ENCODE measurements at regions not wholly inside any gene's neighbourhood (a gene's known extent, or its start where the extent isn't known, plus 50 kb on each side); places are given as distances from the start of the nearest gene placed in this dataset.
"Not testable (repeated sequence)": the region's sequence is repeated elsewhere in the genome, so short reads cannot be mapped to it uniquely, and the experiment has no call there.

- no peak overlapping the region for H3K27ac ChIP-seq
- no peaks in the 10 kb centered on the region for H3K9me3 ChIP-seq (replicated peaks in 1 of 11)
- no peak overlapping the region for H3K4me3 ChIP-seq
- H3K4me2 ChIP-seq = no peak overlapping the region
- peaks cover 5 to 26% (median 20%) of the 10 kb centered on the region in 10 experiments; a peak in 17 of 20 replicates for H3K4me1 ChIP-seq
- no peaks in the 10 kb centered on the region for H3K36me3 ChIP-seq
- no peak for TF ChIP-seq Cebpa-rat (IDR thresholded peaks at IDR 0.05)
- no peak overlapping the region for H3K9ac ChIP-seq
- H3K27me3 ChIP-seq = no peaks in the 10 kb centered on the region
- H4K20me1 ChIP-seq = no peaks in the 10 kb centered on the region
These were observed 476.7 kb upstream of the EPHA7 start for GRCh38 chr6:93896081-93896480.

GRCh38 chr6:93894521-93894920 lies 475.2 kb upstream of the EPHA7 start:
- no peak for TF ChIP-seq Cebpa-rat (IDR thresholded peaks at IDR 0.05)
- Histone ChIP-seq H3K9me3 (replicated peaks in 1 of 11) (no peaks in the 10 kb centered on the region), H3K4me3 (no peak overlapping the region), H3K4me2 (peak overlapping the region in 8 of 11 experiments; percentile 13 to 64 (median 38); a peak in 11 of 22 replicates), H3K36me3 (no peaks in the 10 kb centered on the region), H3K27ac (no peak overlapping the region), H3K9ac (no peak overlapping the region), H3K27me3 (no peaks in the 10 kb centered on the region), H4K20me1 (no peaks in the 10 kb centered on the region), H3K4me1 (peaks cover 5 to 26% (median 20%) of the 10 kb centered on the region in 10 experiments; a peak in 17 of 20 replicates)

GRCh38 chr6:93889713-93890112 lies 470.4 kb upstream of the EPHA7 start:
- Histone ChIP-seq H3K9ac (no peak overlapping the region), H4K20me1 (no peaks in the 10 kb centered on the region), H3K27me3 (no peaks in the 10 kb centered on the region), H3K36me3 (no peaks in the 10 kb centered on the region), H3K4me2 (no peak overlapping the region), H3K9me3 (replicated peaks in 1 of 11) (no peaks in the 10 kb centered on the region), H3K27ac (no peak overlapping the region), H3K4me1 (peaks cover 5 to 24% (median 18%) of the 10 kb centered on the region in 10 experiments; a peak in 17 of 20 replicates), H3K4me3 (no peak overlapping the region)
- no peak for TF ChIP-seq Cebpa-rat (IDR thresholded peaks at IDR 0.05)

- Histone ChIP-seq H4K20me1 (no peaks in the 10 kb centered on the region), H3K4me2 (no peak overlapping the region), H3K9ac (no peak overlapping the region), H3K27ac (no peak overlapping the region), H3K4me3 (no peak overlapping the region), H3K27me3 (no peaks in the 10 kb centered on the region), H3K36me3 (no peaks in the 10 kb centered on the region), H3K9me3 (replicated peaks in 1 of 11) (no peaks in the 10 kb centered on the region), H3K4me1 (no peaks in the 10 kb centered on the region)
- TF ChIP-seq Cebpa-rat (IDR thresholded peaks at IDR 0.05) = no peak
These were observed 467.1 kb upstream of the EPHA7 start for GRCh38 chr6:93886416-93886815.

- no peak for TF ChIP-seq Cebpa-rat (IDR thresholded peaks at IDR 0.05)
- Histone ChIP-seq H4K20me1 (no peaks in the 10 kb centered on the region; a peak in 1 of 22 replicates), H3K27me3 (no peaks in the 10 kb centered on the region), H3K4me3 (no peak overlapping the region), H3K27ac (no peak overlapping the region), H3K4me1 (no peaks in the 10 kb centered on the region), H3K4me2 (no peak overlapping the region), H3K36me3 (no peaks in the 10 kb centered on the region), H3K9me3 (replicated peaks in 1 of 11) (no peaks in the 10 kb centered on the region), H3K9ac (no peak overlapping the region)
These were observed 440.6 kb upstream of the EPHA7 start for GRCh38 chr6:93859971-93860370.

- Histone ChIP-seq H3K4me1 (no peaks in the 10 kb centered on the region), H4K20me1 (no peaks in the 10 kb centered on the region; a peak in 1 of 22 replicates), H3K4me3 (no peak overlapping the region), H3K9me3 (replicated peaks in 1 of 11) (no peaks in the 10 kb centered on the region), H3K9ac (no peak overlapping the region), H3K27ac (no peak overlapping the region), H3K36me3 (no peaks in the 10 kb centered on the region), H3K4me2 (no peak overlapping the region), H3K27me3 (no peaks in the 10 kb centered on the region)
- no peak for TF ChIP-seq Cebpa-rat (IDR thresholded peaks at IDR 0.05)
These were observed 438.9 kb upstream of the EPHA7 start for GRCh38 chr6:93858213-93858612.

- no peak for TF ChIP-seq Cebpa-rat (IDR thresholded peaks at IDR 0.05)
- no peaks in the 10 kb centered on the region for H3K4me1 ChIP-seq
- H3K9me3 ChIP-seq (replicated peaks in 1 of 11) = no peaks in the 10 kb centered on the region
- H3K4me3 ChIP-seq = no peak overlapping the region
- no peaks in the 10 kb centered on the region for H3K27me3 ChIP-seq
- H3K36me3 ChIP-seq = no peaks in the 10 kb centered on the region
- H3K4me2 ChIP-seq = no peak overlapping the region
- no peak overlapping the region for H3K9ac ChIP-seq
- H4K20me1 ChIP-seq = no peaks in the 10 kb centered on the region
- H3K27ac ChIP-seq = no peak overlapping the region
These were observed 430.5 kb upstream of the EPHA7 start for GRCh38 chr6:93849857-93850256.

- H3K4me2 ChIP-seq = no peak overlapping the region
- no peak overlapping the region for H3K27ac ChIP-seq
- no peak overlapping the region for H3K4me3 ChIP-seq
- H3K27me3 ChIP-seq = no peaks in the 10 kb centered on the region
- no peaks in the 10 kb centered on the region for H3K36me3 ChIP-seq
- no peaks in the 10 kb centered on the region for H3K4me1 ChIP-seq
- H3K9ac ChIP-seq = no peak overlapping the region
- H4K20me1 ChIP-seq = no peaks in the 10 kb centered on the region
- no peaks in the 10 kb centered on the region for H3K9me3 ChIP-seq (replicated peaks in 1 of 11)
- TF ChIP-seq Cebpa-rat (IDR thresholded peaks at IDR 0.05) = no peak
These were observed 428.8 kb upstream of the EPHA7 start for GRCh38 chr6:93848031-93848742.

- H3K4me1 ChIP-seq = no peaks in the 10 kb centered on the region
- H3K27ac ChIP-seq = no peak overlapping the region
- no peaks in the 10 kb centered on the region for H3K9me3 ChIP-seq (replicated peaks in 1 of 11)
- no peak overlapping the region for H3K4me2 ChIP-seq
- no peak overlapping the region for H3K4me3 ChIP-seq
- no peaks in the 10 kb centered on the region for H3K27me3 ChIP-seq
- H3K36me3 ChIP-seq = no peaks in the 10 kb centered on the region
- H3K9ac ChIP-seq = no peak overlapping the region
- H4K20me1 ChIP-seq = no peaks in the 10 kb centered on the region
- no peak for TF ChIP-seq Cebpa-rat (IDR thresholded peaks at IDR 0.05)
These were observed 422.8 kb upstream of the EPHA7 start for GRCh38 chr6:93842178-93842577.

GRCh38 chr6:93835451-93836145 lies 416.2 kb upstream of the EPHA7 start:
- H3K27ac ChIP-seq, H3K9ac ChIP-seq, H3K4me2 ChIP-seq: not testable (repeated sequence)

GRCh38 chr6:93835026-93835425 lies 415.7 kb upstream of the EPHA7 start:
- H3K4me1 ChIP-seq, H3K4me3 ChIP-seq: not testable (repeated sequence)

More at GRCh38 chr6:93835451-93836145, 416.2 kb upstream of the EPHA7 start:
- H3K9me3 ChIP-seq (replicated peaks in 1 of 11); H3K4me1 ChIP-seq; H3K4me3 ChIP-seq; H3K36me3 ChIP-seq; H3K27me3 ChIP-seq; H4K20me1 ChIP-seq: not testable (repeated sequence)

GRCh38 chr6:93833326-93833725 lies 414.0 kb upstream of the EPHA7 start:
- not testable (repeated sequence) for H3K4me3 ChIP-seq; H3K36me3 ChIP-seq; H3K27ac ChIP-seq; H3K4me2 ChIP-seq; H3K9ac ChIP-seq; H3K9me3 ChIP-seq (replicated peaks in 1 of 11); H3K27me3 ChIP-seq; H4K20me1 ChIP-seq; H3K4me1 ChIP-seq

More at GRCh38 chr6:93835026-93835425, 415.7 kb upstream of the EPHA7 start:
- not testable (repeated sequence) for H3K9me3 ChIP-seq (replicated peaks in 1 of 11); H3K36me3 ChIP-seq; H3K4me2 ChIP-seq; H3K27me3 ChIP-seq; H3K27ac ChIP-seq; H4K20me1 ChIP-seq; H3K9ac ChIP-seq

GRCh38 chr6:93829757-93830156 lies 410.4 kb upstream of the EPHA7 start:
- H3K9me3 ChIP-seq (replicated peaks in 1 of 11); H3K27ac ChIP-seq; H3K9ac ChIP-seq; H3K36me3 ChIP-seq; H3K27me3 ChIP-seq; H3K4me3 ChIP-seq; H4K20me1 ChIP-seq; H3K4me2 ChIP-seq; H3K4me1 ChIP-seq: not testable (repeated sequence)
